ENCODE measurements at regions not wholly inside any gene's neighbourhood (a gene's known extent, or its start where the extent isn't known, plus 50 kb on each side); places are given as distances from the start of the nearest gene placed in this dataset.

DNA sequence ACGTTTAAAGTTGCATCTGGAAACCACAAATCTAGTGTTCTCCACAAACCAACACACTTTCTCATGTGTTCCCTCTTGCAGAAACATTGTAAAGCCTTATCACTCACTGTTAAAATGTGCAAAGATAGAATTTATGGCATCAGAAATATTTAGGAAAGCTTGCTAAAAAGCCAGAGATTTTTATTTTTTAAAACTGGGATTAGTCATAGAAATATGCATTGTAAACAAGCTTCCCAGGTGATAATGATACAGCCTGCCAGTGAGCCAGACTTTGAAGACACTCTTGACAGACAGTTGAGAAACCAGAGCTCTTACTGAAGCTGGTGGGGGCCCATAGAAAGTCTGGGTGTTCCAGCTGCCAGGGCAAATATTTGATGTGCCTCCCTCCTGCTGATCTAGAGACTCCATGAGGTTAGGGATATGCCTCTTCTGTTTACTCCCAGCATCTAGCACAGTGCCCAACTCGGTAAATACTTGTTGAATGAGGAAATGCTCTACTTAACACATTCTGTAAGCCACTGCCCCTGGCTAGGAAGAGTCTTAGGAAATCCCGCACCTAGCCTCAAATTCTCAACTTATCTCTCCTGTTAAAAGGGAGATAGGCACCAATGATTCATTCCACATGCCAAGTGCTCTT is 179.0 kb upstream of the RASGEF1B start:
- DNase-seq: no peak

DNA sequence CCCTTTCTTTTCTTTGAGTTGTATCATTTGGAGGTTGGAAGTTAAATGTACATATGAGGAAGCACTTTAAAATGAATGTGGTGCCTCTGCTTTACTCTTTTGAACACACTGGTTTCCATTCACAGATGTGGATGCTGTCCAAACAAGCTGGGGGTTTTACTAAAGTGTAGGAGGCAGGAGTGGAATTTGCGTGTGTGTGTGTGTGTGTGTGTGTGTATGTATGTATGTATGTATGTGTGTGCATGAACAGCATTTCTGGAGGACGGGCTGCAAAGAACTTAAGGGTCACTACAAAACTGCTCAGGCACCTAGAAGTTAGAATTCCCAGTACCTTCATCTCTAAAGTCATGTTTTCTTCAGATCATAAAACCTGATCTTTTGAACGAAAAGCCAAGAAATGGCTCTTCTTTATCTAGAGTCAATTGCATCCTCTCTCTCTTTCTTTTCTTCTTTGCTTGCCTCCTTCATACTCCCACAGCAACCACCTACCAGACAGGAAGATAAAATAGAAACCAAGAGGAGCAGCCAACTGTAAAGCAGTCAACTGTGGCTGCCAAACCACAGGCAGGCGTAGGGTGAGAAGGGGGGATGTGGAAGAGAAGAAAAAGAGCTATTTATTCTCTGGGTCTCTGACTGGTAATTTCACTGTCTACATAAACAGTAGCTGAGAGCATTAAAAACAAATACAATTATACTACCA is 177.0 kb upstream of the RASGEF1B start:
- peak; percentile 40 for DNase-seq

DNA sequence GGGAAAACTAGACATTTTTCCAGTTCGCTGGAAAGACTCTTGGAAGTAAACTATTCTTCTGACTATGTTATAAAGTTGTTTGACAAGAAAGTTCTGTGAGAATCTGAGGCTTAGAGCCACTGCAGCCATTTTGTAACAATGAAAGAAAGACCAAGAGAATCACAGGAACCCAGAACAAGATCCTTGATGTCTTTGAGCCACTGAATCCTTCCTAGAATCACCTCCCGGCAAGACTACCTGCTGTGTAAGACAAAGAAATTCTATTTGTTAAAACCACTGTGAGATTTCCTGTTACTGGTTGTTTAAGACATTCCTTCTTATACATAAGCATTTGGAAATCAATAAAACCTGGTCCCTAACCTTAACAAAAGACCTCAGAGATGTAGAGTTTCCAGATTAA is 175.7 kb upstream of the RASGEF1B start:
- no peak for DNase-seq

DNA sequence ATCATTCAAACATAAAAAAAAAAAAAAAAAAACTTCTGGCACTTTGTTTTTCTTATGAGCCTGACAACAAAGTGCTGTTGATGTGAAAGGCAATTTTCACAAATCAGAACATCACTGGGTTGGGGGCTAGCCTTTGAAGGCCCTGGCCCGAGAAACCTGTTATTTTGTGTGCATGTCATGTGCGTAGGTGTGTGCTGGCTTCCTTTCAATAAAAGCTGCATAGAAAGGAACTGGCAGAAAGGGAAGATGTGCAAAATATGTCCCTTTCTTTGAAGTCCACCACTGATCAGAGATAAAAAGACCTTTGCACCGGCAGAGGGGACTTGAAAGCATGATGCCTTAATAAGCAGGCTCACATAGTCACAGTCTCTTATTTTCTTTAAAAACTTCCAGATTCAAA is 170.8 kb upstream of the RASGEF1B start:
- DNase-seq: no peak

DNA sequence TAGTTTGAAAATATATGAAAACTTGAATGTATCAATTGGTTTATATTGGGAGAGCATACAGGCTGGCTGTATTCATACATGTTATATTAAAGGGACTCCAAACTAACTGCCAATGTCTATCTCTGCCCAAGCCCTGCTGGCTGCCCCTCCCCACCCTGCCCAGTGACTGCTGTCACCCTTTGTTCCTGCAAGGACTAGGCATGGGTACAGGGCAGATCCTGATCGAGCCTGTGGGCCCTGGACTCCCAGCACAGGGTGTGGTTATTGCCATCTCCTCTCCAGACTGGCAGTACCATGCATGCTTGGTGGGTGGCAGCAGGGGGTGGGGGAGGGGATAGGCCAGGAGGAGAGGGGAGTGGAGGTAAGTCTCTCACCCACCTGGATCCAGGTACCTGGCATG is 167.5 kb upstream of the RASGEF1B start:
- no peak for DNase-seq

DNA sequence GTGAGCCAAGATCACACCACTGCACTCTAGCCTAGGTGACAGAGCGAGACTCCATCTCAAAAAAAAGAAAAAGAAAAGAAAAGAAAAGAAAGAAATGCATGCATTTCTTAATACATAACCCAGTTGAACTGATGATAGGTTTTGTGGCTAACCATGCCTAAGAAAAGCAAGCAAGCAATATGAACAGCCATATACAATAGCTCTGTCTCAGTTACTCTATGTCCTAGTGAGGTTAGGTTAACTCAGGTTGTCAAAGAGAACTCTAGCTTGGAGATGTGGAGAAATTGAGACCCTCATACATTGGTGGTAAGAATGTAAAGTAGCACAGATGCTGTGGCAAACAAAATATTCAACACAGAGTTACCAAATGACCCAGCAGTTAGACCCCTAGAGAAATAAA is 167.0 kb upstream of the RASGEF1B start:
- no peak for DNase-seq

DNA sequence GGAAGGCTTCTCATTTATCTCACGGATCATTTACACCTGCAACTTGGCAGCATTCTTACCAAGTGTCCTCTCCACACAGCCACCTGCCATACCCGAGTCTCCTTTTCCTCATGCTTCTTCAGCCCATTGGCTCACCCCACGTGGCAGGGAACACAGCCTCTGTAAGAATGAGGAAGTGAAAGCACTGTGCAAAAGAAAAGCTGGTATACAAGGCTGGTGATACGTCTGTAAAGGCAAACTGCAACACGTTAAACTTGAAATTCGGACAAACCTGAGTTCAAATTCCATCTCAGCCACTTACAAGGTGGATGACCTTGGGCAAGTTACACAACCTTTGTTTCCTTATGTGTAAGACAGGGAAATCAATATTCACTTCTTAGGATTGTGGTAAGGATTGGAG is 164.0 kb upstream of the RASGEF1B start:
- DNase-seq: no peak

DNA sequence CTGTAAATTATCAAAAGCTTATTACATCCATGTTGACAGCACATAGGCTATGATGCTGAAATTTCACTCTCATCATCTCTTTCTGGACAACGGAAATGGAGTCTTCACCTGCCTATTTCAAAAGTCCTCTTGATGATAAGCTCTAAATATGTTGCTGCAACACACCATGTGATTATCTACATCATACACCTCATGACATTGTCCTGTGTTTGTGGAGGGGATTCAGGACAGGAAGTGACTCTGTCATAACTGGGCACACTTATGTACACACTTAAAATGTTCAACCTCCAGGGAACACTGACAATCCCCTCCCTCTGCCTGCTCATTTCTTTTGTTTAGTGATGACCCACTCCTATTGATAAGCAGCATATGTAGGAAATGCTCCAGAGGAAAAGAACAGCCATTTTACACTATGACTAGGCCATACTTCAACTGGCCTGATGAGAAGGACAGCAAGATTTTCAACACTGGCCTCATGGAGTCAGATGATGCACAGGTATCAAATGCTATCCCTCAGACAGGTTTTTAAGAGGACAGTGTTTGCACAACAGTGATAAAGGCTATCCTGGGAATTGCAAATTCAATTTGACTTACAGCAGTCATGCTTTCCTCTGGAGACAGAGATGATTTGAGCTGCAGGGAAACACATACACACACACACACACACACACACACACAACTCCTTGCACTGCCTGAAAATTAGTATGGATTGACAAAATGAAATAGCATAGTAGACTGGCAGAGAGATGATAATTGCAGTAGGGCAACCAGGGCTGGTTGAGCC is 163.3 kb upstream of the RASGEF1B start:
- DNase-seq: no peak

DNA sequence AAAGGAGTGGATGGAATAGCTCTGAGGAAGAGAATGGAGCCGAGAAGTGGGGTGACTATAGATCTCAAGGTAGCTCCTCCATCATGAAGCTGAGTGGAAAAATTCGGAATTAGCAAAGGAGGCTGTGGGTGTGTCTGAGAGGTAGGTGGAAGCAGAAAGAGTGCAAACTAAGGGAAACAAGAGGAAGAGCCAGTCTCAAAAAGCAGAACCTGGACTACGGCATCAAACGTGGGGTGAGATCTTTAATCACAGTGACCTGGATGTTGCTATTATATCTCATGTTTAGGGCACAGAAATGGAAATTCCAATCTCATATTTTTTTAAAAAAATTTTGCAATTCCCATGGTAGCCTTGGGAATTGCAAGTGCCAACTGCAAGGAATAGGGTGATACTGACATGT is 162.5 kb upstream of the RASGEF1B start:
- DNase-seq: no peak

DNA sequence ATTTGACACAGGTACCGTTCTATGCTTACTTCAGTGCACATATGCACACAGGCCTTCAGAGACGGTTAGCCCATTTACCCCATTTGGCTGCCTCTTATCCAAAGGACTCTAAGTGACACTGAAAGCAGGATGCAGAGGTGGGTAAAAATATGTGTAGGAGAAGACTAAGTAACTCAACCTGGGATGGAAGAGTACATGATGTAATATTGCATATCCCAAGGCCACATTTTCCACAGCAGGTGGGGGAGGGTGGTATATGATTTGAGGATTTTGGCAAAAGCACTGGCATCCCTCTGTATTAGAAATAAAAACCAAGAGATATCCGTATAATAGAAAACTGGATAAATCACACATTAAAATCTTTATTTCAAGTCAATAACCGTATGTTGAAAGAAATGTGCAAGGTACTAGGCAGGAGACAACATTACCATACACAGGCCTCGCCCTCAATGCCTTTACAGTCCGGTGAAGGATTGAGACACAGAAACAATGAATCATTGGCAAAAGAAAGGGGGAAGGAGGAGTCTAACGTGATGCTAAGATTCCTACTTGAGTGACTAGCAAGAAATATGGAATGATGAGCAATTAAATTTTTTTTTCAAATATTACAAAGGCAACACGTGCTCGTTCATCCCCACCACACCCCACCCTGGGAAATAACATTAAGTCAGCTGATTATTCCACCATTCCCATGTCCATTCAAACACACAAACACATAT is 161.0 kb upstream of the RASGEF1B start:
- no peak for DNase-seq

DNA sequence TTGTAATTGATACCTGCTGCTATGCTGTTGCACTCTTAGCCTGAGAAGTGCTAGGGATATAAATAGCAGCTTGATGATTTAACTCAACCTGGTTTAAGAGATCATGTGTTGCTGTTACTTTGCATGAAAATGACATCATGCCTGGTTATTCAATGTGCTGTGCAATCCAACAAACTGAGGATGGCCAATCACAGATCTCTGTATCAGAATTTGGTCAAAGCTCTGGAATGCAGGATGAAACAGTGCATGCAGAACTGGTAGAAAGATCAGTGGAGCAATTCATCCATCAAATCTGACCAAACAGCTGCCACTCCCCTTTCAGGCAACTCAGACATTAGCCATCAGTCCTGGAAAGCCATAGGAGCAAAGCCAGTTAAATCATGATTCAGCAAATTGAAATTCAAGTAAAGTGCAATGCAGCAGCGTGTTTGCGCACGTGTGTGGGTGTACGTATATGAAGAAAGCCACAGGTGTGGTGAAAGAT is 160.3 kb upstream of the RASGEF1B start:
- DNase-seq: no peak

DNA sequence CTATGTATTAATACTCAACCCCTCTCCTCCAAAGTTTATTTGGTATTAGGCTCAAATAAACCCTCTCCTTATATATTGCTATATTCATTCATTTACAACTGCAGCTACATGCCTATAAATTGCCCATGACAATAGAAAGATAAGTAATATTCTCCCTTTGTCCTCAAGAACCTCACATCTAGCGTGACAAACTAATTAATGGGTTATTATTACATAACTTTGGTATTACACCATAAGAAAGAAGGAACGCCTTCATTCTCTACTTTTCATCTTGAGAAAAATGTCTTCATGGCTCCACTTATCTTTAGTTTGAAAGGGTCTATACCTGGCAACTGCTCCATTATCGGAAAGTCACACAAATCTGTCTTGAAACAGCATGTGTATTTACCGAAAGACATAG is 157.7 kb upstream of the RASGEF1B start:
- DNase-seq: no peak

DNA sequence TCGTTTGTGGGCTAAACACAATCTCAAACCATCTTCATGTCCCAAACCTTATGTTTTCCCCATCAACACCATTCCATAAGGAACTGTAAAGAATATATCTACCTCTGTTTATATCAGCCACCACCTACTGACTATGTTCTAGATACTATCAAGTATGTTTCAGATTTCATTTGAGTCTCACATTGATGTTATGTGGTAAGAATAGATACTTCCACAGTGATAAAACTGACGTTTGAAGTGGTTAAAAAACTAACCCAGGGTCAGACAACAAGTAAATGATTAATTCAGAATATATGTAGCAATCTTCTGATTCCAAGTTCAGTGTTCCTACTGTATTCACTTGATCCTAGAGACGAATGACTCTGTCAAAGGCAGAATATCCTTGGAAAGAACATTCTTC is 156.8 kb upstream of the RASGEF1B start:
- DNase-seq: no peak

DNA sequence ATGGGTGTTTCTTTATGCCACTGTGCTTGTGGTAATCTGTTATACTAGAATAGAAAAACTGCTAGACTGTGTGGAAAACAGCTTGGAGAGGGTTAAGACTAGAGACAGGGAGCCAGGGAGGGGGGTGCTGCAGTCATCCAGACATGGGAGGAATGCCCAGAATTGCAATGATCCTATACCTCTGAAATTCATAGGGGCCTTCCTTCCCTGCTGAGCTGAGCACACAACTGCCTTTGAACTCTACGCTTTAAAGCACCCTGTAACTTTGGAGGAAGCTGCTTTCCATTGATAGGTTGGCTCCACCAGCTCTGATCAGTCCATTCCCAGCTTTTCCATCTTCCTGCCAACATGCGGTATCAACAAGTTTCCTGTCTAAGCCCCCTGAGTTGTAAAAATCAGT is 155.9 kb upstream of the RASGEF1B start:
- no peak for DNase-seq

DNA sequence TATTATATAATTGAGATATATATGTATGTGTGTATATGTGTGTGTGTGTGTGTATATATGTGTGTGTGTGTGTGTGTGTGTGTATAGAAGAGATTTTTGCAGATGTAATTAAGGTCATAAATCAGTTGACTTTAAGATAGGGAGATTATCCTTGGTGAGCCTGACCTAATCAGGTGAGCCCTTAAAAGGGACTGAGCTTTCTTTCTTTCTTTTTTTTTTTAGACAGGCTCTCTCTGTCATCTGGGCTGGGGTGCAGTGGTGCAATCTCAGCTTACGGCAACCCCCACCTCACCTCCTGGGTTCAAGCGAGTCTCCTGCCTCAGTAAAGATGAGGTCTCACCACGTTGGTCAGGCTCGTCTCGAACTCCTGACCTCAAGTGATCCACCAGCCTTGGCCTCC is 155.1 kb upstream of the RASGEF1B start:
- no peak for DNase-seq

DNA sequence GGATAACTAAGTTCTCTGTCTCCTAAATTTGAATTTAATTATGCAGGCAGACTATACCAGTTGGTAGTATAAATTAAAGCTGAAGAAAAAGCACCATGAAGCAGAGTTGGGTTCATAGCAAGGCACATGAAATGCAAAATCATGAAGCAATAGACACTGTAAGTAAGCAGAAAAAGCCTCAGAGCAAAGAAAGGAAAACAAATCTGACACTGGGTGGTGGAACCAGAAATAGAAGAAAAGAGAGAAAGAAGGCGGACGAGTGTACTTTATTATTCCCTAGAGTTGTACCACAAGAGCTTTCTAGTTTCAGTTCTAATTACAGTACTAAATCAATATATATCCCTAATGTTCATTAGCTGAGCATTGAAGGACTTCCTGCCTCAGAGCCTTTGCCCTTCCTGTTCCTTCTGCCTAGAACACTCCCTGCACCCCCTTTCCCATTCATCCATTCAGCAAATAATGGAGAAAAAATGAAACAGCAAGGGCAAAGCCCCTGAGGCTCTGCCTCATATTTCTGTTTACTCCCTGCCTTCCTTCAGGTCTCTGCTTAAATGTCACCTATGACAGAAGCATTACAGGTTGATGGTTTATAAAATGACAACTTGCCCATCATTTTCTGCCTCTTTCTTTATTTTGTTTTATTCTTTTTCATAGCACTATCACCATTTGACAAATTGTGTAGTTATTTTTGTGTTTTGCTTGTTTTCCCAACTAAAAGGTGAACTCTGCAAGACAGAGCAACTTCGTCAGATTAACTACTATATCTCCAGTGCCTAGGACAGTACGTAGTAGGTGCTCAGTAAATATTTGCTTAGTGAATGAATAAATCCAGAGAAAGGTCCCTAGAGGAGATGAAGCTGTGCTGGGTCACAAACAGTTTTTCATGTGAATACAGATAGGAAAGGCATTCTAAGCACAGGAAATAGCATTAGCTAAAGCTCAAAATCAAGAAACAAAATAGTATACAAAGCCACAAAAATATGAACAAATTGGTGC is 154.0 kb upstream of the RASGEF1B start:
- no peak for DNase-seq

DNA sequence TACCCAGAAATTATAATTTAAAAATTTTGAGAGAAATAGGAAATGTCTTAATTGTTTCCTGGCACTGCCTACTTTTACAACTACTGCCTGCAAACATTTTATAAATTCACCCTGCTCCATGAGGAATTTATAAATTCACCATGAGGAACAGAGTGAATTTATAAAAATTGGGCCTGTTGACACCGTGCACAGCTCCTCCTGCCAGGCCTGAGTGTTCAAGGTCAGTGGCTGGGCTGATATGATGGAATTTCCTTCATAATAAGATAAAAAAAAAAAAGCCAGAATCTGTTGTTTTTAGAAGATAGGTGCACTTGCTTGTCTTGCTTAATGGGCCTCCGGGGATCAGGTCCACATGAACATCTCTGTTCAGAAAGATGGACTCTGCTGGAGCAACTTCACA is 151.7 kb upstream of the RASGEF1B start:
- DNase-seq: no peak

DNA sequence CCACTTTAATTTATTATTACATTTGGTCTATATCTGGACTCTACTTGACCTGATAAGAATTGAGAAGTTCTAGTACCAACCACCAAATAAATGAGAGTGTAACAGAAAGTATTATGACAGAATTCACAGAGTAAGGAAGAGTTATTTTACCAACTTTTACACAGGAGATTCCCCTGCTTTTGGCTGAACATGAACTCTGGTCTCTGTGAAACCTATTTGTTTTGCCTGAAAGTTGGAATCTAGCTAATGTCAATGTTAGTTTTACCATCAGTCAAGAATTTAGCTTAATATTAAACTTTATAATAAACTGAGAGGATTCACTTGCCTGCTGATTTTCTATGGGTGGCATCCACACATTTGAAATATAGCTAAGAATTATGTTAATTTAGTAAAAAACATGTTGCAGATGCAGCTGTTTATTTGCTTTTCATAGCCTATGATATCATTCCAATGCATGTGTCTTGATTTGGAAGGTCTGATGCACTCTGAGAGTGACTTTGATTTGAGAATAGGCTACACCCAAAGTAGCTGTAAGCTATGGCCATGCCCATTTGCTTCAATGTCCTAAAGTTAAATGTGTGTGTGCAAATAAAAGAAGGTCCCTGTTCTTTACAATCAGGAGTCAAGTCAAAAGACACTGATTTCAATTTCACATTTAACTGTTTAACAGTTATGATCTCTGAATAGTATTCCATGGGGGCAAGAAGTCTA is 150.9 kb upstream of the RASGEF1B start:
- no peak for DNase-seq

DNA sequence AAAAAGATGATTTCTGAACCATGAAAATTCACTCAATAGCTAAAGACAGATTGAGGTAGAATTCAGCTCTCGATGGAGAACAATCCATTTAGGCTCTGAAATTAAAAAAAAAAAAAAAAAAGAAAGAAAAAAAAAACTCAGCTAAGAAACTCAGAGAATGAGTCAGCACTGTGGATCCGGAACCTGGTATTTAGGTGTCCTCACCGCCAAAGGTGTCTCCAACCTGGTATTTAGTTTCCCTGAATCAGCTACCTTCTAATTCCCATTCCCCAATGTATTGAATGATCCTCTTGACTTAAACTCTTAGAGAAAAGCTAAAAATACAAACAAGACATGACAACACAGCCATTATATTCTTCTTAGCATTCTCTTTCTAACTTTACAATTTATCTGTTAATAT is 150.3 kb upstream of the RASGEF1B start:
- no peak for DNase-seq

DNA sequence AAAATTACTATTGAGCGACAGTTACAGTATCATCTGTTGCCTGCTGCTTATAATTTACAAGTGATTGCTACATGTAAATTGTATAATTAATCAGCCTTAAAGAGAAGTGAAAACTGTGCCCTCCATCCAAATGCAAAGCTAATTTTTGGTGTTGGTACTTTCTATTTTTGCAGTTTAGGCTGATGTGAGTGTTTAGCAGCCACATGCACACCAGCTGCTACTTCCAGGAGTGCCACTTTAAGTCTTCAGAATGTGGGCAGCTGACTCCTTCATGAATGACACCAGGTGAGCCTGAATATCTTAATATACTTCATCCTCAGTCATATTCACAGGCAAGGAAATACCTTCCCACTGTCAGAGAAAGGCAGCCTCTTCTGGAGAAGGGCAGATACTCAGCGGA is 149.8 kb upstream of the RASGEF1B start:
- DNase-seq: no peak

DNA sequence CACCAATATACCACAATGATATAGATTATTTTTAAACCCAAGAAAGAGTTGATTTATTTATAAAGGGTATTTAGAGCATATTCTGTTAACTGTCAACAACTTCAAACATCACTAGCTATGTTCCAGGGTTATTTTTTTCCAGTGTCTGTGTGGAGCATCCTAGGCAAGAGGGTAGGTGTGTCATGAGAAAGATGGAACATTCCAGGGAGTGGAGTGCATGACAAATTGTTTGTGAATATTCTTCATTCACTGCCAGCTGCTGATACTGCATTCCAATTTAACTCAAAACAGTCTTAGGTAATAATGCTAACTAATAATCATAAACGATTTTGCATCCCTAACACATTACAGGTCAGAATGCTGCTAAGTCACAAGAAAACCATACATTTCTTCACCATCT is 148.7 kb upstream of the RASGEF1B start:
- DNase-seq: no peak

DNA sequence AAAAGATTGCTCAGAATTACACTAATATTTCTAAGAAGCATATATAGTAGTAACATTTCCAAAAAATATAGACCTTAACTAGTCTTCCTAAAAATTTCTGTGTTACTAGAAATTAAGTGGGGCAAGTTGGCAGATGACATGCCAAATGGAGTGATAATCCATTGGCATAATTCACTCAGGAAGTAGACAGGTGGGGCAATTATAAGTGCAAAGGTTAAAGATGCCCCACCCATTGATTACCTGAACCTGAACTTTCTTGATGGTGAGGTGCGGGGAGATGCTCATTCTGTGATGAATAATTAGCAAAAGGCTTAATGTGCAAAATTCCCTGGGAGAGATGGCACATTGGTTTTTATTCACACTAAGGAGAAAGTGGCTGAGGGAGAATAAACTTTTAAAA is 145.8 kb upstream of the RASGEF1B start:
- no peak for DNase-seq

Data from activated naive CD4-positive, alpha-beta T cell treated with Interleukin-2 at 50 U/mL for 16 hours (primary cell).